GM12878 (cell line): ENCODE measurements at regions not wholly inside any gene's neighbourhood (a gene's known extent, or its start where the extent isn't known, plus 50 kb on each side); places are given as distances from the start of the nearest gene placed in this dataset.

Experiments used
- ESRRA ChIP-seq: IDR thresholded peaks from 2 replicates; pipeline ENCODE4 v1.6.1; 2012; ENCODE audit warnings: mild to moderate bottlenecking, low read length, improper control_type of control experiment
- IKZF1 ChIP-seq: fragments of 450-650 bp; conservative IDR thresholded peaks from 2 replicates; pipeline ENCODE4 v1.6.1; 2017; ENCODE audit warnings: antibody characterized with exemption, mild to moderate bottlenecking
- MTA2 ChIP-seq: fragments of 450-650 bp; IDR thresholded peaks from 2 replicates; pipeline ENCODE4 v1.6.1; 2016; ENCODE audit warnings: low read depth, mild to moderate bottlenecking, moderate library complexity
- NFYB ChIP-seq: IDR thresholded peaks from 2 replicates; pipeline ENCODE4 v1.6.1; 2011; ENCODE audit warnings: low read depth, mild to moderate bottlenecking, low read length, improper control_type of control experiment, moderate library complexity; ENCODE audit not compliant: insufficient read depth
- RAD21 ChIP-seq: IDR thresholded peaks from 2 replicates; pipeline ENCODE4 v1.6.1; 2011; ENCODE audit warnings: mild to moderate bottlenecking, low read depth, low read length, moderate library complexity; ENCODE audit not compliant: insufficient read depth
- RAD51 ChIP-seq: fragments of 450-650 bp; IDR thresholded peaks from 2 replicates; pipeline ENCODE4 v1.6.1; 2016; ENCODE audit warnings: moderate library complexity, mild to moderate bottlenecking, inconsistent platforms
- RFX5 ChIP-seq: IDR thresholded peaks from 2 replicates; pipeline ENCODE4 v1.6.1; 2011; ENCODE audit warnings: low read depth, low read length, improper control_type of control experiment
- SP1 ChIP-seq: IDR thresholded peaks from one replicate; pipeline ENCODE4 v1.6.1; 2011; ENCODE audit warnings: low read depth, low read length
- TF ChIP-seq, protein P1 (sequence below): IDR thresholded peaks from 2 replicates; pipeline ENCODE4 v1.6.1; 2012; ENCODE audit warnings: low read depth, low read length, improper control_type of control experiment
- TF ChIP-seq, protein P2 (sequence below), 3 experiments: IDR thresholded peaks in 2 of 3; conservative IDR thresholded peaks in 1 of 3; 2 replicates each; pipeline ENCODE4 v1.5.1; 2011; ENCODE audit warnings: low read depth in 3 of 3, low read length in 3 of 3, mild to moderate bottlenecking in 3 of 3, control low read depth in 2 of 3, moderate library complexity in 2 of 3, inconsistent platforms in 1 of 3, mixed read lengths in 1 of 3; ENCODE audit not compliant: control insufficient read depth in 2 of 3, insufficient read depth in 1 of 3; ENCODE audit errors: extremely low read depth in 1 of 3
- TF ChIP-seq, protein P3 (sequence below): IDR thresholded peaks from 2 replicates; pipeline ENCODE4 v1.6.1; 2011; ENCODE audit warnings: low read depth, low read length, improper control_type of control experiment, borderline replicate concordance

DNA sequence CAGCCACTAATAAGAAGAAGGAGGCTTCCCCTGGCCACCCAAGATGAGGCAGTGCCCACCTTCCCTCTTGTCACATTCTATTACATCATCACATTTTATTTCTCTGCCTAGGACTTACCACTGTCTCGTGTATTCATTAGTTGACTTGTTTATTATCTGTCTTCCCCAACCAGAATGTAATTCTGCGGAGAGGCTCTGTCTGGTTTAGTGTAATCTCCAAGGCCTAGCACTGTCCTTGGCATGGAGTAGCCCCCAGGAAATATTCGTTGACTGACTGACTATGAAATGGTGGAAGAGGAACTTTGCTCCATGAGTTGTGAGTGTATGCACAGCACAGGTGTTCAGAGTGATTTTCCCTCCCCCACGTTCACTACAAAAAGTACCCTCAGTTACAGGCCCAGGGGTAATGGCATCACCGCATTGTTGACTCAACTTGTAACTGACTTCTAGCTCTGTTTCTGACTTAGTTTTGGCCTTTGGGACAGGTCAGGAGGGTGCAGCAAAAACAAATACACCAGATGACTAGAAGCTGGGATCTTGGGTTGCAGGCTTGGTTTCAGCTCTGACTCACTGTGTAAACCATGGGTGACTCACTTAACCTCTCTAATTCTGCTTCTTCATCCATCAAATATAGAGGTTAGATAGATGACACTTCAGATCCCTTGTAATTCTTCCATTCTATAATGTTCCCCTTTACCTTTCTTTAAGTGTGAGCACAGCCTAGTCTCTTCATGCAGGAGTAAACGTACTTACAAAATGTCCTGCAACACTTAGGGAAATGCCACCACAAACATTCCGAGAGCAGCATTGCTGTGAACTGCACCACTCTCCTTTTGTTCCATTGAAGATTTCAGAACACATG lies 229.7 kb downstream of the KCNRG start:
- TF ChIP-seq NFYB, result no peak
- TF ChIP-seq, protein P1, sequence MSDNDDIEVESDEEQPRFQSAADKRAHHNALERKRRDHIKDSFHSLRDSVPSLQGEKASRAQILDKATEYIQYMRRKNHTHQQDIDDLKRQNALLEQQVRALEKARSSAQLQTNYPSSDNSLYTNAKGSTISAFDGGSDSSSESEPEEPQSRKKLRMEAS, result no peak
- no peak for TF ChIP-seq RFX5
- 0 out of 2 replicates have a peak, but pooled peaks have one; percentile 38 for TF ChIP-seq MTA2
- TF ChIP-seq, protein P2, sequence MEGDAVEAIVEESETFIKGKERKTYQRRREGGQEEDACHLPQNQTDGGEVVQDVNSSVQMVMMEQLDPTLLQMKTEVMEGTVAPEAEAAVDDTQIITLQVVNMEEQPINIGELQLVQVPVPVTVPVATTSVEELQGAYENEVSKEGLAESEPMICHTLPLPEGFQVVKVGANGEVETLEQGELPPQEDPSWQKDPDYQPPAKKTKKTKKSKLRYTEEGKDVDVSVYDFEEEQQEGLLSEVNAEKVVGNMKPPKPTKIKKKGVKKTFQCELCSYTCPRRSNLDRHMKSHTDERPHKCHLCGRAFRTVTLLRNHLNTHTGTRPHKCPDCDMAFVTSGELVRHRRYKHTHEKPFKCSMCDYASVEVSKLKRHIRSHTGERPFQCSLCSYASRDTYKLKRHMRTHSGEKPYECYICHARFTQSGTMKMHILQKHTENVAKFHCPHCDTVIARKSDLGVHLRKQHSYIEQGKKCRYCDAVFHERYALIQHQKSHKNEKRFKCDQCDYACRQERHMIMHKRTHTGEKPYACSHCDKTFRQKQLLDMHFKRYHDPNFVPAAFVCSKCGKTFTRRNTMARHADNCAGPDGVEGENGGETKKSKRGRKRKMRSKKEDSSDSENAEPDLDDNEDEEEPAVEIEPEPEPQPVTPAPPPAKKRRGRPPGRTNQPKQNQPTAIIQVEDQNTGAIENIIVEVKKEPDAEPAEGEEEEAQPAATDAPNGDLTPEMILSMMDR (IDR thresholded peaks at IDR 0.05 in 2 of 3, conservative IDR thresholded peaks at IDR 0.05 in 1 of 3; ENCODE audit: control insufficient read depth in 2 of 3, extremely low read depth in 1 of 3, insufficient read depth in 1 of 3, low read depth in 3 of 3, low read length in 3 of 3), result no peak
- TF ChIP-seq, protein P3, sequence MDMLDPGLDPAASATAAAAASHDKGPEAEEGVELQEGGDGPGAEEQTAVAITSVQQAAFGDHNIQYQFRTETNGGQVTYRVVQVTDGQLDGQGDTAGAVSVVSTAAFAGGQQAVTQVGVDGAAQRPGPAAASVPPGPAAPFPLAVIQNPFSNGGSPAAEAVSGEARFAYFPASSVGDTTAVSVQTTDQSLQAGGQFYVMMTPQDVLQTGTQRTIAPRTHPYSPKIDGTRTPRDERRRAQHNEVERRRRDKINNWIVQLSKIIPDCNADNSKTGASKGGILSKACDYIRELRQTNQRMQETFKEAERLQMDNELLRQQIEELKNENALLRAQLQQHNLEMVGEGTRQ, result no peak
- no peak for TF ChIP-seq RAD51
- peak; percentile 50 for TF ChIP-seq SP1
- TF ChIP-seq ESRRA, result no peak
- TF ChIP-seq RAD21, result peak; percentile 5; the same call in 1 of the 2 replicates
- peak; percentile 53 for TF ChIP-seq IKZF1
